Panc1 (cell line): ENCODE measurements at regions not wholly inside any gene's neighbourhood (a gene's known extent, or its start where the extent isn't known, plus 50 kb on each side); places are given as distances from the start of the nearest gene placed in this dataset.

Experiments used
- POLR2AphosphoS5 ChIP-seq: IDR thresholded peaks from 2 replicates; pipeline ENCODE4 v1.6.1; 2012; ENCODE audit warnings: mild to moderate bottlenecking, low read depth, low read length, moderate library complexity
- TCF7L2 ChIP-seq: IDR thresholded peaks from 2 replicates; pipeline ENCODE4 v1.6.1; 2011; ENCODE audit warnings: mild to moderate bottlenecking, low read depth, low read length, inconsistent platforms
- TF ChIP-seq, protein P1 (sequence below): fragments of 450-650 bp; IDR thresholded peaks from 2 replicates; pipeline ENCODE4 v1.5.1; 2017; ENCODE audit warnings: mild to moderate bottlenecking
- TF ChIP-seq, protein P2 (sequence below), 2 experiments: IDR thresholded peaks; 2 replicates each; pipeline ENCODE4 v1.6.1; 2011 to 2012; ENCODE audit warnings: low read depth in 2 of 2, control low read depth in 1 of 2, low read length in 1 of 2, mild to moderate bottlenecking in 1 of 2, moderate library complexity in 1 of 2; ENCODE audit not compliant: insufficient read depth in 1 of 2

DNA sequence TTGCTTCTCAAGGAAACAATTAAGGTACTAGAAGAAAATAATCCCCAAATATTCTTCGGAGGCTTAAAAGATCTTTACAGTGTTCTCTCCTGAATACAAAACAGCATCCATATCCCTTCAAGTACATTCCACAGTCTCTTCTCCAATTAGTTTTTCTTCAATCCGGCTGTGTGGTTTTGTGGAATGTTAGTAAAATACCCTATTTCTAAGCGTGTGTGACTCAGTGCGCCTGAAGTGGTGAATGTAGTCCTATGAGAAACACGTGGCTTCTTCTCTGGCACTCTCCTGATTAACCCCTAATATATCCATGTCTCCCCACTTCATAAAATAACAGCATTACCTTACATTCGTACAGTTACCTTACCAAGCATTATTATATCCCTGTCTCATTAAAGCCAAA lies 570.2 kb downstream of the ARL4A start:
- TF ChIP-seq, protein P1, sequence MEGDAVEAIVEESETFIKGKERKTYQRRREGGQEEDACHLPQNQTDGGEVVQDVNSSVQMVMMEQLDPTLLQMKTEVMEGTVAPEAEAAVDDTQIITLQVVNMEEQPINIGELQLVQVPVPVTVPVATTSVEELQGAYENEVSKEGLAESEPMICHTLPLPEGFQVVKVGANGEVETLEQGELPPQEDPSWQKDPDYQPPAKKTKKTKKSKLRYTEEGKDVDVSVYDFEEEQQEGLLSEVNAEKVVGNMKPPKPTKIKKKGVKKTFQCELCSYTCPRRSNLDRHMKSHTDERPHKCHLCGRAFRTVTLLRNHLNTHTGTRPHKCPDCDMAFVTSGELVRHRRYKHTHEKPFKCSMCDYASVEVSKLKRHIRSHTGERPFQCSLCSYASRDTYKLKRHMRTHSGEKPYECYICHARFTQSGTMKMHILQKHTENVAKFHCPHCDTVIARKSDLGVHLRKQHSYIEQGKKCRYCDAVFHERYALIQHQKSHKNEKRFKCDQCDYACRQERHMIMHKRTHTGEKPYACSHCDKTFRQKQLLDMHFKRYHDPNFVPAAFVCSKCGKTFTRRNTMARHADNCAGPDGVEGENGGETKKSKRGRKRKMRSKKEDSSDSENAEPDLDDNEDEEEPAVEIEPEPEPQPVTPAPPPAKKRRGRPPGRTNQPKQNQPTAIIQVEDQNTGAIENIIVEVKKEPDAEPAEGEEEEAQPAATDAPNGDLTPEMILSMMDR = no peak
- no peak for TF ChIP-seq POLR2AphosphoS5
- TF ChIP-seq TCF7L2 = no peak
- TF ChIP-seq, protein P2, sequence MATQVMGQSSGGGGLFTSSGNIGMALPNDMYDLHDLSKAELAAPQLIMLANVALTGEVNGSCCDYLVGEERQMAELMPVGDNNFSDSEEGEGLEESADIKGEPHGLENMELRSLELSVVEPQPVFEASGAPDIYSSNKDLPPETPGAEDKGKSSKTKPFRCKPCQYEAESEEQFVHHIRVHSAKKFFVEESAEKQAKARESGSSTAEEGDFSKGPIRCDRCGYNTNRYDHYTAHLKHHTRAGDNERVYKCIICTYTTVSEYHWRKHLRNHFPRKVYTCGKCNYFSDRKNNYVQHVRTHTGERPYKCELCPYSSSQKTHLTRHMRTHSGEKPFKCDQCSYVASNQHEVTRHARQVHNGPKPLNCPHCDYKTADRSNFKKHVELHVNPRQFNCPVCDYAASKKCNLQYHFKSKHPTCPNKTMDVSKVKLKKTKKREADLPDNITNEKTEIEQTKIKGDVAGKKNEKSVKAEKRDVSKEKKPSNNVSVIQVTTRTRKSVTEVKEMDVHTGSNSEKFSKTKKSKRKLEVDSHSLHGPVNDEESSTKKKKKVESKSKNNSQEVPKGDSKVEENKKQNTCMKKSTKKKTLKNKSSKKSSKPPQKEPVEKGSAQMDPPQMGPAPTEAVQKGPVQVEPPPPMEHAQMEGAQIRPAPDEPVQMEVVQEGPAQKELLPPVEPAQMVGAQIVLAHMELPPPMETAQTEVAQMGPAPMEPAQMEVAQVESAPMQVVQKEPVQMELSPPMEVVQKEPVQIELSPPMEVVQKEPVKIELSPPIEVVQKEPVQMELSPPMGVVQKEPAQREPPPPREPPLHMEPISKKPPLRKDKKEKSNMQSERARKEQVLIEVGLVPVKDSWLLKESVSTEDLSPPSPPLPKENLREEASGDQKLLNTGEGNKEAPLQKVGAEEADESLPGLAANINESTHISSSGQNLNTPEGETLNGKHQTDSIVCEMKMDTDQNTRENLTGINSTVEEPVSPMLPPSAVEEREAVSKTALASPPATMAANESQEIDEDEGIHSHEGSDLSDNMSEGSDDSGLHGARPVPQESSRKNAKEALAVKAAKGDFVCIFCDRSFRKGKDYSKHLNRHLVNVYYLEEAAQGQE (IDR thresholded peaks at IDR 0.05; ENCODE audit: insufficient read depth in 1 of 2, low read depth in 2 of 2, low read length in 1 of 2) = no peak
